Kidney (tissue), 13 donors: ENCODE measurements at regions not wholly inside any gene's neighbourhood (a gene's known extent, or its start where the extent isn't known, plus 50 kb on each side); places are given as distances from the start of the nearest gene placed in this dataset.

Experiments used
- DNase-seq, 5 donors: peaks; one replicate each; pipeline ENCODE4 v3.0.0-alpha.2; 2013 to 2020
- FAIRE-seq: peaks from 2 replicates; lab custom pipeline; 2012; peaks lifted over from hg19 to GRCh38; lab: Jason Lieb, UNC
- H3K27ac ChIP-seq, 2 donors: one replicate each; pipeline ENCODE4 v1.7.0; 2013; ENCODE audit warnings: low read depth in 2 of 2, low read length in 2 of 2, inconsistent platforms in 1 of 2
- H3K27me3 ChIP-seq: one replicate; pipeline ENCODE4 v1.7.1; 2013; ENCODE audit warnings: low read length, inconsistent platforms; ENCODE audit not compliant: control insufficient read depth, insufficient read depth
- H3K36me3 ChIP-seq, 3 donors: one replicate each; pipeline versions ENCODE4 v1.7.0 to v1.7.1; 2013; ENCODE audit warnings: low read length in 3 of 3, control low read depth in 1 of 3, inconsistent platforms in 1 of 3; ENCODE audit not compliant: insufficient read depth in 3 of 3, control insufficient read depth in 2 of 3
- H3K4me1 ChIP-seq, 3 donors: one replicate each; pipeline versions ENCODE4 v1.7.0 to v1.7.1; 2013; ENCODE audit warnings: low read length in 3 of 3, inconsistent platforms in 1 of 3, low read depth in 1 of 3; ENCODE audit not compliant: control insufficient read depth in 2 of 3, insufficient read depth in 2 of 3
- H3K4me3 ChIP-seq, 3 donors: one replicate each; pipeline versions ENCODE4 v1.7.0 to v1.8.1; 2013; ENCODE audit warnings: low read length in 3 of 3, control low read depth in 1 of 3, inconsistent platforms in 1 of 3
- H3K9ac ChIP-seq, 3 donors: one replicate each; pipeline versions ENCODE4 v1.7.0 to v1.7.1; 2013; ENCODE audit warnings: low read length in 3 of 3, control low read depth in 1 of 3, inconsistent platforms in 1 of 3
- H3K9me3 ChIP-seq, 3 donors: one replicate each; pipeline versions ENCODE4 v1.7.0 to v1.7.1; 2013; ENCODE audit warnings: low read length in 3 of 3, control low read depth in 1 of 3, inconsistent platforms in 1 of 3; ENCODE audit not compliant: control insufficient read depth in 2 of 3, insufficient read depth in 1 of 3
- intact Hi-C: fragments of 100-400 bp; cut with DNase I; formaldehyde crosslinking; loops from one replicate; pipeline ENCODE4 v1.11.1; 2022
- TF ChIP-seq, protein P1 (sequence below): IDR thresholded peaks from 3 replicates; pipeline ENCODE4 v1.5.1; 2012; ENCODE audit warnings: mild to moderate bottlenecking, moderate library complexity, borderline replicate concordance; ENCODE audit not compliant: insufficient read depth; ENCODE audit errors: extremely low read depth
- donor health status: control.
- donor health status: control.
- donor health status: control.
- donor health status: control.
- donor health status: control.
- donor health status: DM: yes; HTN: yes; CAD: no.
- donor health status: Normal renal cell carcinoma (clear cell type).

GRCh38 chr14:101078892-101079221 lies 175.3 kb upstream of the RTL1 start:
- peak in 2 of 5 donors; percentile 7 to 36 for DNase-seq
- H3K36me3 ChIP-seq, result no peaks in the 10 kb centered on the region
- no peaks in the 10 kb centered on the region for H3K9me3 ChIP-seq
- no peak overlapping the region for H3K9ac ChIP-seq
- no peaks in the 10 kb centered on the region for H3K27me3 ChIP-seq
- TF ChIP-seq, protein P1, sequence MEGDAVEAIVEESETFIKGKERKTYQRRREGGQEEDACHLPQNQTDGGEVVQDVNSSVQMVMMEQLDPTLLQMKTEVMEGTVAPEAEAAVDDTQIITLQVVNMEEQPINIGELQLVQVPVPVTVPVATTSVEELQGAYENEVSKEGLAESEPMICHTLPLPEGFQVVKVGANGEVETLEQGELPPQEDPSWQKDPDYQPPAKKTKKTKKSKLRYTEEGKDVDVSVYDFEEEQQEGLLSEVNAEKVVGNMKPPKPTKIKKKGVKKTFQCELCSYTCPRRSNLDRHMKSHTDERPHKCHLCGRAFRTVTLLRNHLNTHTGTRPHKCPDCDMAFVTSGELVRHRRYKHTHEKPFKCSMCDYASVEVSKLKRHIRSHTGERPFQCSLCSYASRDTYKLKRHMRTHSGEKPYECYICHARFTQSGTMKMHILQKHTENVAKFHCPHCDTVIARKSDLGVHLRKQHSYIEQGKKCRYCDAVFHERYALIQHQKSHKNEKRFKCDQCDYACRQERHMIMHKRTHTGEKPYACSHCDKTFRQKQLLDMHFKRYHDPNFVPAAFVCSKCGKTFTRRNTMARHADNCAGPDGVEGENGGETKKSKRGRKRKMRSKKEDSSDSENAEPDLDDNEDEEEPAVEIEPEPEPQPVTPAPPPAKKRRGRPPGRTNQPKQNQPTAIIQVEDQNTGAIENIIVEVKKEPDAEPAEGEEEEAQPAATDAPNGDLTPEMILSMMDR, result no peak
- no peaks in the 10 kb centered on the region for H3K4me1 ChIP-seq
- no peak overlapping the region for H3K4me3 ChIP-seq
- no peak overlapping the region for H3K27ac ChIP-seq
- intact Hi-C loops, result no loop called here
- FAIRE-seq, result no peak

DNA sequence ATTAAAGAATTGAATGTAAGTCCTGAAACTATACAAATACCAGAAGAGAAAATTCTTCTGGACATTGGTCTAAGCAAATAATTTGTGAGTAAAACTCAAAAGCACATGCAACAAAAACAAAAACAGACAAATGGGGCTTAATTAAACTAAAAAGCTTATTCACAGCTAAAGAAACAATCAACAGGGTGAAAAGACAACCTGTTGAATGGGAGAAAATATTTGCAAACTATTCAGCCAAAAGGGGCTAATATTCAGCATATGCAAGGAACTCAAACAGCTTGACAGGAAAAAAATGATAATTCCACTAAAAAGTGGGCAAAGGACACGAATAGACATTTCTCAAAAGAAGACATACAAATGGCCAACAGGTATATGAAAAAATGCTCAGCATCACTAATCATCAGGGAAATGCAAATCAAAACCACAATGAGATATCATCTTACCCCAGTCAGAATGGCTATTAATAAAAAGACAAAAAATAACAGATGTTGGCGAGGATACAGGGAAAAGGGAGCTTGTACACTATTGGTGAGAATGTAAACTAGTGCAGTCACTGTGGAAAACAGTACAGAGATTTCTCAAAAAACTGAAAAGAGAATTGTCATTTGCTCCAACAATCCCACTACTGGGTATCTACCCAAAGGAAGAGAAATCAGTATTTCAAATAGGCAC lies 177.5 kb upstream of the RTL1 start:
- Histone ChIP-seq H3K4me1 (no peaks in the 10 kb centered on the region), H3K4me3 (no peak overlapping the region), H3K27ac (no peak overlapping the region), H3K9me3 (no peaks in the 10 kb centered on the region), H3K27me3 (no peaks in the 10 kb centered on the region), H3K36me3 (no peaks in the 10 kb centered on the region), H3K9ac (no peak overlapping the region)
- FAIRE-seq, result no peak
- no peak for DNase-seq
- intact Hi-C loops, result no loop called here
- TF ChIP-seq, protein P1, result no peak

DNA sequence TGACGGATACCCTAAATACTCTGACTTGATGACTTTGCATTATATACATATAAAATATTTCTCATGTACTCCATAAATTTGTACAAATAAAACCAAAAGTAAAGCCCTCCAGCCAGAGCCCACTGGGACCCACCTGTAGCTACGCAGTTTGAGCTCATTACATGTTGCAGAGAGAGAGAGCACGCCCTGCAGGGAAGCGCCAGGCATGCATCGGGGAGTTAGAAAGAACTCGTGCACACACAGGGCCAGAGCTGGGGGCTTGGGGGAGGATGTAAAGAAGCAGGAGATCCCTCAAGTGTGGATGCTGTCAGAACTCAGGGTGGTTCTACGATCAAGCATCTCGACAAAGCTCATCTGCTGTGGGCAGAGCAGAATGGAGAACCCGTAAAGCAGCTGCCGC lies 178.5 kb upstream of the RTL1 start:
- no peaks in the 10 kb centered on the region for H3K27me3 ChIP-seq
- FAIRE-seq, result no peak
- TF ChIP-seq, protein P1, result no peak
- no peak overlapping the region for H3K9ac ChIP-seq
- no peaks in the 10 kb centered on the region for H3K36me3 ChIP-seq
- H3K4me1 ChIP-seq, result no peaks in the 10 kb centered on the region
- DNase-seq, result peak in 1 of 5 donors; percentile 4
- H3K9me3 ChIP-seq, result no peaks in the 10 kb centered on the region
- intact Hi-C loops, result no loop called here
- no peak overlapping the region for H3K4me3 ChIP-seq
- H3K27ac ChIP-seq, result no peak overlapping the region
